HG03439 (cell line): ENCODE measurements at regions not wholly inside any gene's neighbourhood (a gene's known extent, or its start where the extent isn't known, plus 50 kb on each side); places are given as distances from the start of the nearest gene placed in this dataset.

ENCODE experiments used
- ATAC-seq: cut with Tn5 transposase; IDR thresholded peaks from one replicate; pipeline ENCODE4 v1.9.1; 2021; ENCODE audit warnings: mild to moderate bottlenecking, moderate library complexity; ENCODE audit not compliant: unreplicated experiment

DNA sequence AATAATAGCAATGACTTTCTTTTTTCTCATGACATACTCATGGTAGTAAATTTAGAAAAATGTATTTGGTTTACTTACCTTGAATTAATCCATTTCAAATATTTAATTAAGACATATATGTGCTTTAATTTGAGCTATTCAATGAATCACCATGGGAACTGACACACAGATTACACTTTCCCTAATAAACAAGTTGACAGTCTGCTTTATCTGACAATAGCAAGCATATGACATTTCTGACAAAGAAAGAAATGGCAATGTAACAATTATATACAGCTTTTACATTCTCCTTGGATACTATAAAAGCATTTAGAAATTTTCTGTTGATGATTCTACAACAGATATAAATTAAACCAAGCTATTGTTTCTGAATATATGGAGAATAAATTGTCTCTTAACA, 382.5 kb downstream of the CYLC2 start:
- no peak for ATAC-seq

DNA sequence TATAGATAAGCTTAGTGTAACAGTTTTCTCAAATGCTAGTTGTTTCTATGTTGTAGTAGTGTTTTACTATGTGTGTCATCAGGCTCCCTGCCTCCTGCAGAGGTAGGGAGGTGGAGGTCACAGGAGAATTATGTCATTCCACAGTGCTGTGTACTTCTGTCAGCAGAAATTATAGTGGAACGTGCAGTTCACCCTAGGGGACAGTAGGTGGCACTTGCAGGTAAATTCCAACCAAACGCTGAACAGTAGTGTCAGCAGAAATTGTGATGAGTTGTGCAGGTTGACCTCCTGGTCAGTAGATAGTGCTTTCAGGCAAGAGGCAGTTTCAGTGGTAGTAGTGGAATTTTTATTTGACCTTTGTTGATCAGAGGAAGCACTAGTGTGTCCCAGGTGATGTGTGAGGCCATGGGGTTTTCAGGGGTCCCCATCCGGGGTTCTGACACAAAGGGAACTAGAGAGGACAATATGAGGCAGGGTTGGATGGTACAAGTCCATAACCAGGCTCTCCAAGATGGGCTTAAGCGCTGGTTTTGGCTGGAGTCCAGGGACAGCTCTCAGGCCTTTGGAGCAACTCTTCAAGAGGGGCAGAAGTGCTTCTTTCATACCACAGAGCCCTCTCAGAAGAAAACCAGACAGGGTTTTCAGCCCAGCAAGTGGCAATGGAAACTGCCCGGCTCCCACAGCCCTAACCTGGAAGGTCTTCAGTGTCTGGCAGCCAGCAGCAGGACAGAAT, 402.9 kb downstream of the CYLC2 start:
- peak; percentile 98 for ATAC-seq

DNA sequence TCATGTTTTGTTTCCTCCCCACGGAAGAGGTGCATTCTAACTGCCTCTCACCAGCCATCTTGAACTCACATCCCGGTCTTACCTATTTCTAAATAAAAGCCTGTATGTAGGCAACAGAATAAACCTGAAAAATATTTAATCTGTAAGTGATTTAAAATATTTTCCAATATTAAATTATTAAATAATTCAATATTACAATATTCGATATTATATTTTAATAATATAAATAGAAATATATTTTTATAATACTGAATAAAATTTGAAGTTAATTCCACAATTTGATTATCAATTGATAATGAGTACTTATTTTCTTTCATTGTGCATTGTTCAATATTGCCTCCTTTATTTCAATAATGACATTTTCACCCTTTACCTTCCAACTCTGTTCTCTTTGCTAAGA, 404.4 kb downstream of the CYLC2 start:
- no peak for ATAC-seq

DNA sequence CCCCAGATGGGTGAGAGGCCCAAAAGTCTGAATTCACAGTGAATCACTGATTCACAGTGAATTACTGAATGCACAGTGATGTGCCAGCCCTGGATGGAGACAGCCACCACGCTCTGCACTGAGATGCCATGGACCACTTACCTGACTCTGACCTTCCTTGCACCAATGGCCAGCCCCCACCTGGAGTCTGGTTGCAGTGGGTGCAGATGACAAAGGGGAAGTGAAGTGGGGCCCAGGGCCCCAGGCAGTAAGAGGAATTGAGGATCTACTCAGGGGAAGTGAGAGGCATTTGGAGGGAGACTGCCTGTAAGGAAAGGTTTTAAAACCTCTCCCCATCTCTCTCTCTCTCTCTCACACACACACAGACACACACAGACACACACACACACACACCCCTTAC, 412.1 kb downstream of the CYLC2 start:
- ATAC-seq = no peak

DNA sequence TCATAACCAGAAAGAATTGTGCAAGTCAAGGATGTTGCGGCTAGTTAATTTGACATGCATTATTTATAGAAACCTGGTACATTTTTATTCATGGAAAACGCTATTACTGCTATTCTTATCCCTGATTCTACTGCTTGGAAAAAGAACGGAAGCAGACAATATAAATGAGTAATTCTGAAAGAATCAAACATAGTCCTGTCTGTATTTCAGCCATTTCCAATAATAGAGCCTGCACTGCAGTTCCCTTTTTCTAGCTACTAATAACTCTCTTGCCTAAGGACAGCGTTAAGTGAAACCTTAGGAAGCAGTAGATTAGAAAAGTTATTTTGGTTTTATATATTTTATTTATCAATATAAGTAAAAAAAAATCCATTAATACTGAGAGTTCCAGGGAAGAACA, 414.9 kb downstream of the CYLC2 start:
- no peak for ATAC-seq

DNA sequence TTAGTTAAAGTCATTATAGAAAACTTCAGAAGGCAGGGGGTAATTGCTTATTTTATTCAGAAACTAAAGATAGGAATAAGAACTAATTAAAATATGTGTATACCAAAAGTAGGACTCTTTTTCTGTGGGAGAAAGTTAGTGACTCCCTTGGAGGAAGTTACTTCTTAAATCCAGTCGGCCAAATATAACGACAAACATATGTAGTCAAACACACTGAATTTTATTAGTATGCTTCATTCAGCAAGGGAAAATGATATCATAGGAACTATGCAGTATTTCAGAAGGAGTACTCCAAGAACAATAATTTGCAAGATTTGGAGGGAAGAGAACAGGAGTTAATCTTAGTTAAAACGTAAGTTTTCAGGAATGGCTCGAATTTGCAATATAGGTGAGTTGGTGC, 432.6 kb downstream of the CYLC2 start:
- ATAC-seq = no peak

DNA sequence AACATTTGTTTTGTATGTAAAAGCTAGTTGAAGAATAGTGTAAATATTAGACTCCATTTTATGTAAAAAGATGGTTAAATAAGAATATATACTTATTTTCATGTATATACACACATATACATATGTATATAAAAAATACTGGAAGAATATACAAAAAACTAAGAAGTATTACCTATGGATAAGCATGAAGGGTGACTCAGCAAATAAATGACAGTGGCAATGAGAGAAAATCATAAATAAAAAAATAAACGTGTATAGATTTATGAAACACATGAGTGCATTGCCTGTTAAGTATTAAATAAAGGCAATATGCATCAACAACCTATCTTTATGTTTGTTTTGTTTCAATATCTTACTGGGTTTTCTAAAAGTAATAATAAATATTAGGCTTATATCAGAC, 435.3 kb downstream of the CYLC2 start:
- ATAC-seq = no peak

DNA sequence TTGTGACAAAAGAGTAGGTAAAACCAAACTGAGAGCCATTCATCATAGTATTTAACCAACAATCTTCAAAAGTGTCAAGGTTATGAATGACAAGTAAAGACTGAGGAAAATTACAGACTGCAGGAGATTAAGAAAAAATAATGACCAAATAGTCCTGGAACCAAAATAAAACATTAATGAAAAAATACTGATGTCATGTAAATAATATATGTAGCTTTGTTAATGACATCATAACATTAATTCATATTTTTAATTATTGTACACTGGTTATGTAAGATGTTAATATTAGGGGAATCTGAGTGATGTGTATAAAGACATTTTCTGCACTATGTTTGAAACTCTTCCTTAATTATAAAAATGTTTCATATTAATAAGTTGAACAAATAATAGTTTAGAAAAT, 436.7 kb downstream of the CYLC2 start:
- ATAC-seq = no peak

DNA sequence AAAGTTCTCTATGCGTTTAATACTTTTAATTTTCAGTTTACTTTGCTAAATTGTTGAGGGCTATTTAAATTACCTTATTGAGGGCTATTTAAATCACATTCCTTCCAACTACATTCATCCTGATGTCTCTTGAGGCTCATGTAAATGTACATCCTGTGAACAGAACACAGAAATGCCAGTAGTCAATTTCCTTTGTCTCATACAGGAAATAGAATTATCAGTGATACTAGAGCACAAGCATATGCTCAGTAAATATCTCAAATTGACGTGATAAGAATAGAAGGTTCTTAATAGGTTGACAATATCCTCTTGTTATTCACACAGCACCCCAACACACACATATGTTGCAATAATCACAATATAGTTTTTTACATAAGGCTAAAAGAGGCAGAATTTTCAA, 449.0 kb downstream of the CYLC2 start:
- no peak for ATAC-seq

DNA sequence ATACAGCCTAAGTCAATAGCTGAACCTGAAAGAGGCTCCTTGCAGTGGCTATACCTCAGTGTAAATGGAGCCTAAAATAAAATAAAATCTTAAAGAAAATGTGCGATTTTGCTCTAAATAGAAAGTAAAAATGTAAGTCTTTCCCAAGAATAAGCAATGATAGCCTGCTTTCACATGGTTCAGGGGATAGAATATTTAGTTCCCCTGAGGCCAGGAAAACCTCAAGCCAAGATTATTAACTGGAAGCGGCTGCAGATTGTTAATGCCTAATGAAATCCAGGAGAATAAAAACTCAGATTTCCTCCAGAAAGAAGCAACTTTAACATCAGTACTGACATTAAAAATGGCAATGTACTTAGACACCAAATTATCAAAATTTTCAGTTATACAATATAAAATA, 463.7 kb downstream of the CYLC2 start:
- ATAC-seq = no peak

DNA sequence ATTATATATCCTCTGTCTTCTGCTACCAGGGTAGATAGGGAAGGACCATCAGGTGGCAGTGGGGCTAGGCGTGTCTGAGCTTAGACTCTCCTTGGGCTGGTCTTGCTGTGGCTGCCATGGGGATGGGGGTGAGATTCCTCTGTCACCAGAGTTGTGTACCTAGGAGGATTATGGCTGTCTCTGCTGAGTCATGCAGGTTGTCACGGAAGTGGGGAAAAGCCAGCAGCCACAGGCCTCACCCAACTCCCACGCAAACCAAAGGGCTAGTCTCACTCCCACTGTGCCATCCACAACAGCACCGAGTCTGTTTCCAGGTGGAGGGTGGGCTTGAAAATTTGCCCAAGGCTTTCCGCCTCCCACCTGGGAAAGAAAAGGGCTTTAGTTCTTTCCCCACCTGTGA, 476.1 kb downstream of the CYLC2 start:
- no peak for ATAC-seq

DNA sequence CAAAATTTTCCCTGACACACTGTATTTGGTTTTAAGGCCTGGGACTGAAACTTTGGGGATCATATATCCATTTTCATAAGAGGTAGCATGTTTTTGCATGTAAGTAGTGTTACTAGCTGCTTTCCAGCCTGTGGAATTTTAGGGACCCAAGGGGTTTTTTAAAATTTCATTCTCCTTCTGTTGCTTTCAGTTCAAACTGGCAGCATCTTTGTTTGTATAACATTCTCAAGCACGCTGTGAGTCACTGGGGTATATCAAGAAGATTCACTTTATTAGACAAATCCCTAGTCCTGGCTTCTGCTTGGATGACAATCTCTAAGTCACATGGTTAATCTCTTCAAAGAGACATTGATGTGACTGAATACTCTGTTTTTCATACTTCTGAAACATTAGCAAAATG, 479.0 kb downstream of the CYLC2 start:
- no peak for ATAC-seq

DNA sequence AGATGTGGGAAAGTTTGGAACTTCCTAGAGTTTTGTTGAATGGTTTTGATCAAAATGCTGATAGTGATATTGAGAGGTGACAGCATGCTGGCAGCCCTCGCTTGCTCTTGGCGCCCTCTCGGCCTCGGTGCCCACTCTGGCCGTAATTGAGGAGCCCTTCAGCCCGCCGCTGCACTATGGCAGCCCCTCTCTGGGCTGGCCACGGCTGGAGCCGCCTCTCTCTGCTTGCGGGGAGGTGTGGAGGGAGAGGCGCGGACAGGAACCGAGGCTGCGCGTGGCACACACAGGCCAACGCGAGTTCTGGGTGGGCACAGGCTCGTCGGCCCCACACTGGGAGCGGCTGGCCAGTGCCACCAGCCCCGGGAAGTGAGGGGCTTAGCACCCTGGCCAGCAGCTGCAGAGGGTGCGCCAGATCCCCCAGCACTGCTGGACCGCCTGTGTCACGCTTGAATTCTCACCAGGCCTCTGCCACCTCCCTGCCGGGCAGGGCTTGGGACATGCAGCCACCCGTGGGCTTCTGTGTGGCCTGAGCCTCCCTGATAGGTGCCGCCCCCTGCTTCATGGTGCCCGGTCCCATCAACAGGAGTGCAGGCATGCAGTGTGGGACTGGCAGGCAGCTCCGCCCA, 488.5 kb downstream of the CYLC2 start:
- ATAC-seq = no peak

DNA sequence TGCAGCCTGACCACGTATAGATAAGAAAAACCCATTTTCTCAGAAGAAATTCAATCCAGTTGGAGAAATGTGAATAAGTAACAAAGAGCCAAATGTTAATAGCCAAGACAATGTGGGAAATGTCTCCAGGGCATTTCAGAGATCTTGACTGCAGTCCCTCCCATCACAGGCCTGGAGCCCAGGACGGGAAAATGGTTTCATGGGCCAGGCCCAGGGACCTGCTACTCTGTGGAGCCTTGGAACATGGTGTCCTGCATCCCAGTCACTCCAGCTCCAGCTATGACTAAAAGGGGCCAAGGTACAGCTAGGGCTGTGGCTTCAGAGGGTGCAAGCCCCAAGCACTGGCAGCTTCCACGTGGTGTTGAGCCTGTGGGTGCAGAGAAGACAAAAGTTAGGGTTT, 490.0 kb downstream of the CYLC2 start:
- no peak for ATAC-seq

DNA sequence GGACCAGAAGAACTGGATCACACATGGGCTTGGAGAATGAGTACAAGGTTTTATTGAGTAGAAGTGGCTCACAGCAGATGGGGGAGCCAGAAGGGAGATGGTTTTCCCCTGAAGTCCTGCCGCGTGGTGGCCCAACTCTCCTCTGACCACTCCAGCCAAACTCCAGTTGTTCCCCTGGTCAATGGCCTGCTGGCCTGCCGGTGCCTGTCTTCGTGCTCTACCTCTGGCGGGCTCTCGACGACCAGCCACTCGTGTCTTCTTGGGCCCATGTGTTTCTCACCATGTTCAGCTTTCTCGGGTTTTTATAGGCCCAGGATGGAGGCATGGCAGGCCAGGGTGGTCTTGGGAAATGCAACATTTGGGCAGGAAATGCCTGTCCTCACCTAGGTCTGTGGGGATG, 519.6 kb downstream of the CYLC2 start:
- no peak for ATAC-seq

DNA sequence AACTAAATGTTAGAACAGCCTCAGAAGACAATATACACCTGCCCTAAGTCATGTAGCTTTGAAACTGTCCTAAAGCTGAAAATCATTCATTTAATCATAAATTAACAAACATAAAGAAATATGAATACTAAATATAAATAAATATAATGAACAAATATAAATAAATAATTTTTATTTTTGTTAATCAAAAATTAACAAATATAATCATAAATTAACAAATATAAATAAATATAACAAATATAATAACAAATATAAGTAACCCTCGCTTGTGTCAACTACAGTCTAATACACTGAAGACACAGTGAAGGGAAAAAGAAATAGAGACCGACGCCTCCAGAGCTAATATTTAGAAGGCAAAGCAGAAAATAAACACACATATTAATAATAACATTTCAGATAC, 527.3 kb downstream of the CYLC2 start:
- no peak for ATAC-seq

DNA sequence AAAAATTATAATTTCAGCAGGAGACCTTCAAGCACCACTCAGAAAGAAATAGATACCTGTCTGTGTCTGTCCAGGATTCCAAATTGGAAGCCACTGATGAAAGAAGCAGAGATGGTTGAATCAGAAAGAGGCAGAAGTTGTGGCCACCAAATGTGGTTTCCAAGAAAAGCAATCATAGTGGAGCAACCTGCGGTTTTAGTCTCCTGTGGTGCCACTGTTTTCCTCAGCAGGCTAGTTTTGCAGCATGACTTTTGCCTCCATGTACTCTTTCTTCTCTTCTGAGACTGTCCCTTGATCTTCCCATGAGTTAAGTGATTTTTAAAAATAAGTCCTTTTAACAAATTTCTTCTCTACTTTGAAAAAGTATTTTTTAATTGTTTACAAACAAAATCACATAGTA, 535.8 kb downstream of the CYLC2 start:
- ATAC-seq = no peak

DNA sequence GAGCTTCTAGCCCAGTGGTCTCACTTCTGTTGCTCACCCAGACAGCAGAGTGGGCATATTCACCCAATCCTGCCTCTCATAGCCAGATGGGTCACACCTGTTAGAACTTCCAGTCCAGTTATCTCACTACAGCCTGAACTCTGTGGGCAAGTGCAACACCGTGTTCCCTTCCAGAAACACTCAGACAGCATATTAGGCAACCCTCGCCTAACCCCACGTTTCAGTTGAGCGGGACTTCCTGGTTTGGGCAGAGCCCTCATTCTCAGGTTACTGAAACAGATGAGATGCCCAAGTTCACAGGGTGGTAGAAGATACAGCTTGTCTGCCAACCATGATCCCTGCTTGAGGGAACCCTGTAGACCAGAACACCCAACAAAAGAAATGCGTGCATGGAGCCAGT, 538.2 kb downstream of the CYLC2 start:
- ATAC-seq = no peak

DNA sequence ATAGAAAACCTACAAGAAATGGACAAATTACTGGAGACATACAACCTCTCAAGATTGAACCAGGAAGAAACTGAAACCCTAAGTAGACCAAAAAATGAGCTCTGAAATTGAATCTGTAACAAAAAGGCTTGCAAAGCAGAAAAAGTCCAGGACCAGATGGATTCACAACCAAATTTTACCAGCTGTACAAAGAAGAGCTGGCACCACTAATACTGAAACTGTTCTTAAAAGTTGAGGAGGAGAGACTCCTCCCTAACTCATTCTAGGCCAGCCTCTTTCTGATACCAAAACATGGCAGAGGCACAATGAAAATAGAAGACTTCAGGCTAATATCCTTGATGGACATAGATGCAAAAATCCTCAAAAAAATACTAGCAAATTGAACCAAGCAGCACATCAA, 542.3 kb downstream of the CYLC2 start:
- no peak for ATAC-seq

DNA sequence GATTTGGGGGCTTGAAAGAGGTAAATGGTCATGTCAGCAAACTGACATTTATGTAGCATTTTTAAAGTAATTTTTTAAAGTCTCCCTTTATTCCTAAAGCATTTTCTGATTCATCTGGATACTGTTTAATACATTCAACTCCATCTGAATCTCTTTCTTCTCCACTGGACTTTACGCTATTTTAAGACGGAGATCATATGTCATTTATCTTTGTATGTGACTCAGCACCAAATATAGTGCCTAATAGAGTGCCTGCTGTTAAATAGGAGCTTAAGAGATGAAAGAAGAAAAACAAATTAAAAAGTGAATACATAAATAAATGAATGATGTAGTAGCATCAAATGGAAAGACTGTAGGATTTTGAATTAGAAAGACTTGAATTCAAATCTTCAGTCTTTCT, 548.8 kb upstream of the SMC2 start:
- ATAC-seq = no peak

DNA sequence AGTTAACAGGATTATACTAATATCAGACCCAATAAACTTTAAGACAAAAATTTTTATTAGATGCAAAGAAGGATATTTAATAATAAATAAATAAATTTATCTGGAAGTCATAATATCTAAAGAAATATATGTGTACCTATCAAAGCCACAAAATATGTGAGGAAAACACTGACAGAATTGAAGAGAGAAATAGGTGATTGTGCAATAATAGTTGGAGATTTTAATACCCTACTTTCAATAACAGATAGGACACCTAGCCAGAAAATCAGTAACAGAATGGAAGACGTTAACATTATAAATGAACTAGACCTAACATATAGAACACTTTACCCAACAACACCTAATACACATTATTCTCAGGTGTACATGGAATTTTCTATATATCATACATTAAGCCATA, 541.4 kb upstream of the SMC2 start:
- no peak for ATAC-seq

DNA sequence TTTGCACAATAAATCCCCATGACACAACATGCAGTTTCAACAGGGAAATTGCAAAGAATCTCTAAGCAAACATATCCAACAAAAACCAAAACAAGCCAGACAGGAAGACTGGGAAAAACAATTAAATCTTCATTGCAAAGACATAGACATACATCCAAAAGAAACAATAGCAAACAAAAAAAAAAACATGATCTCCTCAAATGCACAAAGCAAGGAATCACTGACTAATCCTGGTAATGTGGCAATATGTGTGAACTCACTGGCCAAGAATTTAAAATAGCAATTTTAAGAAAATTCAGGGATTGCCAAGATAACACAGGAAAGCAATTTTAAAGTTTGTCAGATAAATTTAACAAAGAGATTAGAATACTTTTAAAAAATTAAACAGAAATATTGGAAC, 520.1 kb upstream of the SMC2 start:
- no peak for ATAC-seq

DNA sequence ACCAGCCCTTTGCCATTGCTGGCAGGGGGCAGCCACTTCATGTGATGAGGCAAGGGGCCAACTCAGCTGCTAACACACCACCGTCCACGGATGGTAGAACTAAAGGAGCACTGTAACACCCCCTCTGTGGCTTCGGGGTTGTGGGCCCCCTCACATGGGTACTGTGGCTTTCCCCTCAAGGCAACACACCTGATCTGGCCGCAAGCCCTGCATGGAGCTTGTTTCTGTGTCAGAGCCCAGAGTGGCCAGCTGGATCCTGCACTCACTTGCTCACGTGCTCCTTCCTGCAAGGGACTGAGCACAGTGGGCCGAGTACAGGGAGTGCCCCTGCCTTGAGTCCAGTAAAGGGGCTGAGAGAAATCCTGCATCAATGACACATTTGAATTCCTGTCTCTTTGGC, 507.4 kb upstream of the SMC2 start:
- no peak for ATAC-seq
